Trophoblast cell (in vitro differentiated cells and primary cell): ENCODE measurements at regions not wholly inside any gene's neighbourhood (a gene's known extent, or its start where the extent isn't known, plus 50 kb on each side); places are given as distances from the start of the nearest gene placed in this dataset.
A peak's percentile ranks its signal among the peaks of the same experiment; 100 is the strongest.

Experiments
- DNase-seq, 2 donors: peaks; one replicate each; pipeline ENCODE4 v3.0.0-alpha.2; 2016
- H2AFZ ChIP-seq: 2 replicates; pipeline ENCODE4 v1.6.1; 2013; ENCODE audit warnings: low read length, moderate library complexity, mild to moderate bottlenecking; ENCODE audit not compliant: insufficient read depth, poor library complexity
- H2AK5ac ChIP-seq: 2 replicates; pipeline ENCODE4 v1.6.1; 2013; ENCODE audit warnings: mild to moderate bottlenecking, low read length
- H2BK120ac ChIP-seq: 2 replicates; pipeline ENCODE4 v1.6.1; 2013; ENCODE audit warnings: low read length, mild to moderate bottlenecking, moderate library complexity; ENCODE audit not compliant: insufficient read depth, poor library complexity
- H2BK12ac ChIP-seq: 2 replicates; pipeline ENCODE4 v1.6.1; 2013; ENCODE audit warnings: mild to moderate bottlenecking, low read length, moderate library complexity
- H2BK5ac ChIP-seq: 2 replicates; pipeline ENCODE4 v1.6.1; 2013; ENCODE audit warnings: low read length, low read depth, moderate library complexity, mild to moderate bottlenecking; ENCODE audit not compliant: poor library complexity
- H3K14ac ChIP-seq: 2 replicates; pipeline ENCODE4 v1.6.1; 2013; ENCODE audit warnings: mild to moderate bottlenecking, low read length
- H3K18ac ChIP-seq: 2 replicates; pipeline ENCODE4 v1.6.1; 2013; ENCODE audit warnings: mild to moderate bottlenecking, low read length
- H3K23ac ChIP-seq: 2 replicates; pipeline ENCODE4 v1.6.1; 2013; ENCODE audit warnings: low read length
- H3K27ac ChIP-seq: 2 replicates; pipeline ENCODE4 v1.5.1; 2013; ENCODE audit warnings: low read depth, mild to moderate bottlenecking, inconsistent platforms, low read length, moderate library complexity
- H3K27me3 ChIP-seq: 2 replicates; pipeline ENCODE4 v1.6.1; 2013; ENCODE audit warnings: inconsistent platforms, mild to moderate bottlenecking, low read length, moderate library complexity; ENCODE audit not compliant: insufficient read depth
- H3K36me3 ChIP-seq, 2 experiments: 1 replicate in 1 of 2; 2 replicates in 1 of 2; pipeline ENCODE4 v1.6.1; 2013; ENCODE audit warnings: low read length in 2 of 2, mild to moderate bottlenecking in 2 of 2, moderate library complexity in 1 of 2; ENCODE audit not compliant: insufficient read depth in 2 of 2, control insufficient read depth in 1 of 2
- H3K4ac ChIP-seq: 2 replicates; pipeline ENCODE4 v1.6.1; 2013; ENCODE audit warnings: low read depth, mild to moderate bottlenecking, low read length, moderate library complexity
- H3K4me1 ChIP-seq, 2 experiments: 1 replicate in 1 of 2; 2 replicates in 1 of 2; pipeline ENCODE4 v1.6.1; 2013; ENCODE audit warnings: low read length in 2 of 2, mild to moderate bottlenecking in 2 of 2, moderate library complexity in 1 of 2; ENCODE audit not compliant: insufficient read depth in 2 of 2, control insufficient read depth in 1 of 2
- H3K4me2 ChIP-seq: 2 replicates; pipeline ENCODE4 v1.6.1; 2013; ENCODE audit warnings: inconsistent platforms, mild to moderate bottlenecking, low read length, moderate library complexity
- H3K4me3 ChIP-seq: 2 replicates; pipeline ENCODE4 v1.5.1; 2013; ENCODE audit warnings: mild to moderate bottlenecking, low read depth, low read length, inconsistent platforms
- H3K79me1 ChIP-seq: one replicate; pipeline ENCODE4 v1.6.1; 2013; ENCODE audit warnings: low read length
- H3K79me2 ChIP-seq: 2 replicates; pipeline ENCODE4 v1.6.1; 2013; ENCODE audit warnings: low read length, mild to moderate bottlenecking; ENCODE audit not compliant: control insufficient read depth, insufficient read depth, poor library complexity
- H3K9ac ChIP-seq: 2 replicates; pipeline ENCODE4 v1.6.1; 2013; ENCODE audit warnings: mild to moderate bottlenecking, low read length
- H3K9me3 ChIP-seq: 2 replicates; pipeline ENCODE4 v1.6.1; 2013; ENCODE audit warnings: low read depth, mild to moderate bottlenecking, control low read depth, inconsistent platforms, low read length; ENCODE audit not compliant: insufficient read depth
- H4K12ac ChIP-seq: 2 replicates; pipeline ENCODE4 v1.6.1; 2013; ENCODE audit warnings: low read depth, mild to moderate bottlenecking, low read length, moderate library complexity
- H4K8ac ChIP-seq: 2 replicates; pipeline ENCODE4 v1.6.1; 2013; ENCODE audit warnings: low read depth, mild to moderate bottlenecking, low read length, moderate library complexity
- H4K91ac ChIP-seq: one replicate; pipeline ENCODE4 v1.6.1; 2013; ENCODE audit warnings: low read depth, mild to moderate bottlenecking, low read length, moderate library complexity
- WGBS: extraction: QIAGEN DNeasy Blood & Tissue Kit; methylation state at CpG from one replicate; pipeline ENCODE4 v1.1.7; 2013; ENCODE audit warnings: missing lambda C conversion rate; ENCODE audit not compliant: insufficient read length, insufficient coverage; ENCODE audit errors: extremely low coverage; 5-methylcytosine and 5-hydroxymethylcytosine counted together

GRCh38 chr2:14454202-14454601 is 178.3 kb upstream of the LRATD1 start:
- H2BK5ac ChIP-seq, result no peak overlapping the region
- no peak overlapping the region for H3K4me3 ChIP-seq
- H2BK12ac ChIP-seq, result no peak overlapping the region
- no peaks in the 10 kb centered on the region for H3K27me3 ChIP-seq
- H4K91ac ChIP-seq, result no peak overlapping the region
- no peak overlapping the region for H3K4ac ChIP-seq
- H2AFZ ChIP-seq, result no peak overlapping the region
- H3K9ac ChIP-seq, result no peak overlapping the region
- no peak overlapping the region for H2AK5ac ChIP-seq
- H3K36me3 ChIP-seq, result no peaks in the 10 kb centered on the region
- H2BK120ac ChIP-seq, result no peak overlapping the region
- H3K18ac ChIP-seq, result no peak overlapping the region
- peak; percentile 12 to 26 for DNase-seq
- H4K8ac ChIP-seq, result no peak overlapping the region
- H3K9me3 ChIP-seq, result peaks cover 10% of the 10 kb centered on the region
- no CpG with 5 or more reads among the region's 3 CpGs for WGBS
- no peaks in the 10 kb centered on the region for H3K79me2 ChIP-seq
- no peak overlapping the region for H3K23ac ChIP-seq
- no peaks in the 10 kb centered on the region for H3K4me1 ChIP-seq
- H3K79me1 ChIP-seq, result no peaks in the 10 kb centered on the region
- H3K27ac ChIP-seq, result no peak overlapping the region
- no peak overlapping the region for H4K12ac ChIP-seq
- no peak overlapping the region for H3K14ac ChIP-seq
- H3K4me2 ChIP-seq, result no peak overlapping the region

- Histone ChIP-seq H3K18ac (no peak overlapping the region), H3K79me1 (no peaks in the 10 kb centered on the region), H3K4me3 (no peak overlapping the region), H2AFZ (no peak overlapping the region), H3K79me2 (no peaks in the 10 kb centered on the region), H2BK120ac (no peak overlapping the region), H3K4ac (no peak overlapping the region), H2BK12ac (no peak overlapping the region), H2BK5ac (no peak overlapping the region), H3K9me3 (peaks cover 5% of the 10 kb centered on the region), H2AK5ac (no peak overlapping the region), H3K27me3 (no peaks in the 10 kb centered on the region), H4K91ac (no peak overlapping the region), H3K27ac (no peak overlapping the region), H3K14ac (no peak overlapping the region), H3K4me2 (no peak overlapping the region), H3K4me1 (no peaks in the 10 kb centered on the region), H4K12ac (no peak overlapping the region), H3K36me3 (no peaks in the 10 kb centered on the region), H3K9ac (no peak overlapping the region), H3K23ac (no peak overlapping the region), H4K8ac (no peak overlapping the region)
- WGBS, result no CpG with 5 or more reads among the region's 1 CpG
- no peak for DNase-seq
Measured at GRCh38 chr2:14459786-14460325, 172.7 kb upstream of the LRATD1 start.

- H4K12ac ChIP-seq, result no peak overlapping the region
- no peak overlapping the region for H3K4ac ChIP-seq
- no peak for DNase-seq
- H3K4me1 ChIP-seq, result no peaks in the 10 kb centered on the region
- no peaks in the 10 kb centered on the region for H3K36me3 ChIP-seq
- H3K18ac ChIP-seq, result no peak overlapping the region
- H3K79me2 ChIP-seq, result no peaks in the 10 kb centered on the region
- H3K4me2 ChIP-seq, result no peak overlapping the region
- H3K27me3 ChIP-seq, result no peaks in the 10 kb centered on the region
- no peak overlapping the region for H3K23ac ChIP-seq
- no peak overlapping the region for H2AK5ac ChIP-seq
- H4K91ac ChIP-seq, result no peak overlapping the region
- H3K14ac ChIP-seq, result no peak overlapping the region
- no peak overlapping the region for H2AFZ ChIP-seq
- H2BK12ac ChIP-seq, result no peak overlapping the region
- no peaks in the 10 kb centered on the region for H3K9me3 ChIP-seq
- H2BK120ac ChIP-seq, result no peak overlapping the region
- no peaks in the 10 kb centered on the region for H3K79me1 ChIP-seq
- no peak overlapping the region for H4K8ac ChIP-seq
- H3K27ac ChIP-seq, result no peak overlapping the region
- H3K9ac ChIP-seq, result no peak overlapping the region
- H2BK5ac ChIP-seq, result no peak overlapping the region
- H3K4me3 ChIP-seq, result no peak overlapping the region
- no CpG with 5 or more reads among the region's 5 CpGs for WGBS
Measured at GRCh38 chr2:14475994-14476393, 156.5 kb upstream of the LRATD1 start.

- H3K4ac ChIP-seq, result no peak overlapping the region
- H3K4me2 ChIP-seq, result no peak overlapping the region
- no peak overlapping the region for H3K18ac ChIP-seq
- H3K27ac ChIP-seq, result no peak overlapping the region
- H4K91ac ChIP-seq, result no peak overlapping the region
- no peaks in the 10 kb centered on the region for H3K27me3 ChIP-seq
- H2AK5ac ChIP-seq, result no peak overlapping the region
- H4K8ac ChIP-seq, result no peak overlapping the region
- H3K23ac ChIP-seq, result no peak overlapping the region
- no peaks in the 10 kb centered on the region for H3K36me3 ChIP-seq
- no peaks in the 10 kb centered on the region for H3K4me1 ChIP-seq
- H2BK5ac ChIP-seq, result no peak overlapping the region
- no peaks in the 10 kb centered on the region for H3K79me2 ChIP-seq
- H3K4me3 ChIP-seq, result no peak overlapping the region
- no peaks in the 10 kb centered on the region for H3K9me3 ChIP-seq
- no CpG with 5 or more reads among the region's 2 CpGs for WGBS
- H2BK12ac ChIP-seq, result no peak overlapping the region
- H2BK120ac ChIP-seq, result no peak overlapping the region
- no peaks in the 10 kb centered on the region for H3K79me1 ChIP-seq
- no peak overlapping the region for H3K9ac ChIP-seq
- H2AFZ ChIP-seq, result no peak overlapping the region
- no peak for DNase-seq
- H3K14ac ChIP-seq, result no peak overlapping the region
- no peak overlapping the region for H4K12ac ChIP-seq
Measured at GRCh38 chr2:14479486-14479885, 153.0 kb upstream of the LRATD1 start.
